Neural progenitor cell (in vitro differentiated cells): ENCODE measurements at regions not wholly inside any gene's neighbourhood (a gene's known extent, or its start where the extent isn't known, plus 50 kb on each side); places are given as distances from the start of the nearest gene placed in this dataset.

ENCODE experiments used
- EZH2phosphoT487 ChIP-seq: fragments of 200-600 bp; sonication (generic); IDR thresholded peaks from 2 replicates; pipeline ENCODE4 v1.6.1; 2017; ENCODE audit warnings: antibody characterized with exemption
- TF ChIP-seq, protein P1 (sequence below): fragments of 200-600 bp; sonication (generic); IDR thresholded peaks from 2 replicates; pipeline ENCODE4 v1.5.1; 2017; ENCODE audit warnings: antibody characterized with exemption, mild to moderate bottlenecking

DNA sequence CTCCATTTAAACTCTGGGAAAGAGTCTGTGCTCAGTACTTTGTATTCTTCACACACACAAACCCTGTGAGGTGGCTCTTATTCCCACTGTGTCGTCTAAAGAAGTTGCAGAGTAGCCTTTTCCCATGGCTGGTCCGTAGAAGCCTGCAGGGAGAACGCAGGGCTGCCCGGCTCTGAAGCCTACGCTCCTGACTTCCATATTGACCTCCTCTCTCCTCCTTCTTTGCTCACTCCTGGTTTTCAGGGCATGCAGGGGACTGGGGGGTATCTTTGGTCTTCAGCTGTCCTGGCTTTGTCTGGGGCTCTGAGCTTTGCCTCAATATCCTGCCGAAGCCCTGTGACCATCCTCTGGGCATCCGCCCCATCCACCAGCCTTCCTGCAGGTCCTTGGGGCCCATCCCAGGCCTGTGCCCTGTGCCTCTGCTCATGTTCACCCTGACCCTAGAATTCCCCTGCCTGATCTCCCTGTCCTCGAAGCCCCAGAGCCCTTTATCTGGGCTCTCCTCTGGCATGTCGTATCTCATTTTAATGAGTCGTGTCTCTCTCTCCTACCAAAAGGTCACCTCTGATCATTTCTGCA lies 83.8 kb upstream of the FSTL4 start:
- TF ChIP-seq, protein P1, sequence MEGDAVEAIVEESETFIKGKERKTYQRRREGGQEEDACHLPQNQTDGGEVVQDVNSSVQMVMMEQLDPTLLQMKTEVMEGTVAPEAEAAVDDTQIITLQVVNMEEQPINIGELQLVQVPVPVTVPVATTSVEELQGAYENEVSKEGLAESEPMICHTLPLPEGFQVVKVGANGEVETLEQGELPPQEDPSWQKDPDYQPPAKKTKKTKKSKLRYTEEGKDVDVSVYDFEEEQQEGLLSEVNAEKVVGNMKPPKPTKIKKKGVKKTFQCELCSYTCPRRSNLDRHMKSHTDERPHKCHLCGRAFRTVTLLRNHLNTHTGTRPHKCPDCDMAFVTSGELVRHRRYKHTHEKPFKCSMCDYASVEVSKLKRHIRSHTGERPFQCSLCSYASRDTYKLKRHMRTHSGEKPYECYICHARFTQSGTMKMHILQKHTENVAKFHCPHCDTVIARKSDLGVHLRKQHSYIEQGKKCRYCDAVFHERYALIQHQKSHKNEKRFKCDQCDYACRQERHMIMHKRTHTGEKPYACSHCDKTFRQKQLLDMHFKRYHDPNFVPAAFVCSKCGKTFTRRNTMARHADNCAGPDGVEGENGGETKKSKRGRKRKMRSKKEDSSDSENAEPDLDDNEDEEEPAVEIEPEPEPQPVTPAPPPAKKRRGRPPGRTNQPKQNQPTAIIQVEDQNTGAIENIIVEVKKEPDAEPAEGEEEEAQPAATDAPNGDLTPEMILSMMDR, result no peak
- TF ChIP-seq EZH2phosphoT487, result no peak
